GM08714 (cell line): ENCODE measurements at regions not wholly inside any gene's neighbourhood (a gene's known extent, or its start where the extent isn't known, plus 50 kb on each side); places are given as distances from the start of the nearest gene placed in this dataset.

ENCODE experiments used
- H3K4me3 ChIP-seq: fragments of 200-500 bp; sonication (Bioruptor generic); 2 replicates; pipeline ENCODE4 v1.5.1; 2014; ENCODE audit warnings: mild to moderate bottlenecking, low read length, inconsistent platforms
- ZNF274 ChIP-seq: IDR thresholded peaks from 2 replicates; pipeline ENCODE4 v1.6.1; 2012; ENCODE audit warnings: mild to moderate bottlenecking, low read depth, low read length

- no peak for TF ChIP-seq ZNF274
- no peak overlapping the region for H3K4me3 ChIP-seq
Measured at GRCh38 chr13:40381935-40382764, 284.3 kb downstream of the FOXO1 start.

GRCh38 chr13:40383132-40383531, 283.3 kb downstream of the FOXO1 start:
- no peak for TF ChIP-seq ZNF274
- H3K4me3 ChIP-seq = no peak overlapping the region

DNA sequence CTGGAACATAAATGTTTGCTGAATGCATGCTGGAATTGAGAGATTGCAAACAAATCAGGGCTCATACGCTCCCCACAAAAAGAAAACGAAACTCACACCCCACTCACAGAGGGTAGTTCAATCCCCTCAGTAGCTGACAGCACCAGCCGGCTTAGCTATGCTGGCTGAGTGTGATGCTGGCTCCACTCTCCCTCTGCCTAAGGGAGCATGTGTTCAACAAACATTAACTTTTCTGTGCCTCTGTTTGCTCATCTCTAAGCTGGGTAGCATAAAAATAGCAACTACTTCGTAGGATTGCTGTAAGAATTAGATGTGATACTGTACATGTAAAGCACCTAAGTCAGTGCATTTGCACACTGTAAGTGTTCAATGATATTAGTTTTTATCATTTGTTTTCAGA, 282.6 kb downstream of the FOXO1 start:
- no peak overlapping the region for H3K4me3 ChIP-seq
- no peak for TF ChIP-seq ZNF274

DNA sequence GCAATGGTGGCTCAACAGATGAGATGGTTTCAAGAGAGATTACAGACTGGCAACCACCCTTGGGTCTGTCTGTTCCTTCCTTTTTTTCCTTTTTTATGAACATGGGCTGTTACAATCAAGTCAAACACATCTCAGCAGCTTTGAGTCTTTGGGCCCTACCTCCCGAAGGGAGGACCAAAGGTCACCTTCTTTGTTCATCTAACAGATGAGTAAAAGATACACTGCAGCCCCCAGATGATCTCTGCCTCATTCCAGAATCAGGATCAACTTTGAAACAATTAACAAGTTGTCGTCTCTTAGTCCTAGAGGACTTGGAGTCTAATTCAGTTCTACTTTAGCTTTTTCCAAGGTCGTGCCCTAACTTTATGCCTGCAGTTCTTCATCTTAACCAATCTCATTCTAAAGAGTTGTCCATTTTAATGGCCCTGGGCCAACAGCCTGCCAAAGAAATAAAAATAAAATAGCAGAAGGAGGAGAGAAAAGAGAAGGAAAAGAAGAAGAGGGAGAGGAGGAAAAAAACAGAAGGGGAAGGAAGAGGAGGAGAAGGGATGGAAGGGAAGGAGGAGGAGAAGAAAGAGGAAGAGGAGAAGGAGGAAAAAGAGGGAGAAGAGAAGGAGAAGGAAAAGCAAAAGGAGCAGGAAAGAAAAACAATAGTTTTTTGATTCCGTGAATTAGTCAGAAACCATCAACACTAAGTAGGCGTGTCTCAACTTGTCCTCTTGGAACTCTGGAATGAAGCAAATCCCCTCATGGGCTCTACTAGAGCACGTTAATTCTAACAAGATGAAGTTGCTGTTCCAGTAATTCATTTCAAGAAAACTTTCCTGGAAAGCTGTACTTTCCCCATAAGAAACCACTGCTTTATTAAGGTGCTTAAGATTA, 281.2 kb downstream of the FOXO1 start:
- H3K4me3 ChIP-seq = no peak overlapping the region
- TF ChIP-seq ZNF274 = no peak

DNA sequence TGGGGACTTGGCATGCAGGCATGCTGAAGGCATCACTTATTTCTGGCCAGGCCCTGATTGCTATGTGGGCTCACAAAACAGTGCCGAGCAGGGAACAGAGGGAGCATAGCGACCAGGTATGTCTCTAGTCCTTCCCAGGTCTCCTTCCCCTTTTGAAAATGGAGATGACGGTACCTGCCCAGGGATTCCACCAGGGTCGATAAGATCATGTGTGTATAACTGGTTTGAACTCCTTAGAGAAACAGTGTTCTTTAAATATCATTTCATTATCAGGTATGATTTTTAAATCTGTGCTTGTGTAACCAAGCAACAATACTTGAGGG, 280.6 kb downstream of the FOXO1 start:
- TF ChIP-seq ZNF274 = no peak
- H3K4me3 ChIP-seq = no peak overlapping the region

DNA sequence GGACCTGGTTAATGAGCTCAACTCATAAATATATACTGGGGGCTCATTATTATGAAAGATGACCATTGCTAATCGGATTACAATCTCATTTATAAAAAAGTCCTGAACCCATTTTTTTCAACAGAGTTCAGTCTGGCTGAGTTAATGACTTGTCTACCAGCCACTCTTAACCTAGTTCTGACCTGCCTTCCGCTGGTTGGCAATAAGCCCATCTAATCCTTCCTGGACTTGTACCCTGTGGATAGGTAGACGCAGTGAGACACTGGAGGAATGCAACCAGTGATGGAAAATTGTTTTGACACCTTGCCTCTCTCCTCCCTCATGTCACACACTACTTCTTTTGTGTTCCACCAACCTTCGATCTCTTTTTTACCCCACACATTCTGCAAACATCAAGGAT, 279.9 kb downstream of the FOXO1 start:
- TF ChIP-seq ZNF274 = no peak
- H3K4me3 ChIP-seq = no peak overlapping the region

DNA sequence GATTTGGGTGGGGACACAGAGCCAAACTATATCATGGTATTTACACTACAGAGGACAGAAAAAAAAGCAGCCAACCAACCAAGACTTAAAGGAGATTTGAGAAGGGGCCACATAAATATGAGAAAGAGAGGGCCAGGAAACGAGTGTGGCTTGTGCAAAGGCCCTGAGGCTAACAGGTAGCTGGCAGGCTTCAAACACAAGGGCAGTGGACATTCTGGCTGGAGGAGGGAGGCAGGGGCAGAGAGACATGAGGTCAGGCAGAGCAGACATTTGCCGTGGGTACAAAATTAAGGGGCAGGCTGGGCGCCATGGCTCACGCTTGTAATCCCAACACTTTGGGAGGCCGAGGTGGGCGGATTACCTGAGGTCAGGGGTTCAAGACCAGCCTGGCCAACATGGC, 278.7 kb downstream of the FOXO1 start:
- H3K4me3 ChIP-seq = no peak overlapping the region
- TF ChIP-seq ZNF274 = no peak

DNA sequence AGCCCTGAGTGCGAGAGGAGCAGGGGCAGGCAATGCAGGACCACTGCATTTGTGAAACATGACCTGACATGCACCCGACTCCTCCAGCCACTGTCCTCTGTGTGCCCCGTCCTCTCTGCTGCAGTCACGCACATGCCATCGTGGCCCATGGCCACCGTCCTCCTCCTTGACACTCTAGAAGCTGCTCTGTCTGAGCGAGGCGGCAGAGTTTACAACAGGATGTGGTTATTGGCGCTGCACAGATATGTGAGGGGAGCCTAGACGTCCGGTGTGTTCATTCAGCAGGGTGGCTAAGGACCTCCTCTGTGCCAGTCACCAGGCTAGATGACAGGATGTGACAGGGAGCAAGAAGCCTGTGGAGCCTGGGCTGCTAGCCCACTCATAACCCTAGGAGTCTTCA, 277.8 kb downstream of the FOXO1 start:
- no peak for TF ChIP-seq ZNF274
- peak overlapping the region; percentile 12; the same call in 1 of the 2 replicates for H3K4me3 ChIP-seq

DNA sequence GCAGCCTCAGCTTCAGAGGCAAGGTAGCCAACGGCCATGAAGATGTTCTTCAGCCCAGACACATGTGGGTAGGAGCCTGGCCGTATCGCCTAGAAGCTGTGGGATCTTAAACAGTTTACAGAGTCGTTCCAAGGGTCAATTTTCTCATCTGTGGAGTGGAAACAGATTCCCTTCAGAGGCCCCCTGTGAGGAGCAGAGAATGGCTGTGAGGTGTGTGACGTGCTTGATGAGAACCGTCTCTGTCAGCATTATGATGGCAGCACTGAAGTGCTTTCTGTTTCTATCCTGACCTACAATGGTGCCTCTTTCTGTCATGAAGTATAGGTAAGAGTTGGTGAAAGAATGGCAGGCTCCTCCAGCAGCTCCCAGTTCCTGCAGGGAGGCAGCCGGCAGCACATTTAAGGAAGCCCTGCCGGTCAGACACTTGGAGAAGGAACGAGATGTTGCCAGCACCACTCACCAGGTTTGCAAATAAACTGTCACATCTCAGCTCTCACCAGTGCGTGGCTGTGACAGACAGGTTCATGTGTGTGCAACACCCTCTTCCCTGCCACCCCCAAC, 277.3 kb downstream of the FOXO1 start:
- TF ChIP-seq ZNF274 = no peak
- H3K4me3 ChIP-seq = peak overlapping the region; percentile 9; the same call in 1 of the 2 replicates

DNA sequence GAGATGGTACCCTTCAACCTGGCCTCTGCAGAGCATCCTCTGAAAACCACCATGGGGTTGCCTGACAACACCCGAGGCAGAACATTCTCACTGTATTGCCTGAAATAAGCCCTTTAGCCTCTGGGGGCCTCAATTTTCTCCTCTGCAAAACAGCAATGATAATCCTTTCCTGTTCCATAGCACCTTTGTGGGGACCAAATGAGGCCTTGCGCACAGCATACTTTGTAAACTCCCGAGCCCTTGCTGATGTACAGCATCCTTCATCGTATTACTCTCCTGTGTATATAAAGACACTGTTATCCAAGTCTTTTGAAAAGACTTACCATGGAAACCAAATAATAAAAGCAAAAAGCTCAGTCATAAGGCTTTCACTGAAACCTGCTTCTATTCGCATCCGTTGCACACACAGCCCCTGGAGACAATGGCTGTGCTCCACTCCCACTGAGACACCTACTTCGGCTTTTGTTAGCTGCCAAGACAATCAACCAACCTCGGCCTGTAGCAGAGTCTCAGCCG, 276.0 kb downstream of the FOXO1 start:
- no peak overlapping the region for H3K4me3 ChIP-seq
- TF ChIP-seq ZNF274 = no peak

DNA sequence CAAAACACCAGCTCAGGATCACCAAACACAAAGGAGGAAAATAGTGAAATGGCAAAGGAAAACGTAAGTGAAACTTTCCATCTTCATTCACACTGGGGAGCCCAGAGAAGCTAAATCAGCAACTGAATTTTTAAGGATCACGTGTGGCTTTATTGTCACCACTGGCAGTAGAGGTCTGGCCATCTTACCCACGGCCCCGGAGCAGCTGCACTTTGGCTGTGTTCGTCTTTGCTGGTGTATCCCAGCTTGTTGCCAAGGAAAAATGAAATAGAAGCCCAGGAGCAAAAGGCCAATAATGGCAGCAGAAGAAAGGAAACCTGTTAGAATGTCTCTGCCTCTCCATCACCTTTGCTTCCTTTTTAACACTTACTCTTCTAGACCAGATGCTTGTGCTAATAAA, 274.7 kb downstream of the FOXO1 start:
- no peak overlapping the region for H3K4me3 ChIP-seq
- TF ChIP-seq ZNF274 = no peak

DNA sequence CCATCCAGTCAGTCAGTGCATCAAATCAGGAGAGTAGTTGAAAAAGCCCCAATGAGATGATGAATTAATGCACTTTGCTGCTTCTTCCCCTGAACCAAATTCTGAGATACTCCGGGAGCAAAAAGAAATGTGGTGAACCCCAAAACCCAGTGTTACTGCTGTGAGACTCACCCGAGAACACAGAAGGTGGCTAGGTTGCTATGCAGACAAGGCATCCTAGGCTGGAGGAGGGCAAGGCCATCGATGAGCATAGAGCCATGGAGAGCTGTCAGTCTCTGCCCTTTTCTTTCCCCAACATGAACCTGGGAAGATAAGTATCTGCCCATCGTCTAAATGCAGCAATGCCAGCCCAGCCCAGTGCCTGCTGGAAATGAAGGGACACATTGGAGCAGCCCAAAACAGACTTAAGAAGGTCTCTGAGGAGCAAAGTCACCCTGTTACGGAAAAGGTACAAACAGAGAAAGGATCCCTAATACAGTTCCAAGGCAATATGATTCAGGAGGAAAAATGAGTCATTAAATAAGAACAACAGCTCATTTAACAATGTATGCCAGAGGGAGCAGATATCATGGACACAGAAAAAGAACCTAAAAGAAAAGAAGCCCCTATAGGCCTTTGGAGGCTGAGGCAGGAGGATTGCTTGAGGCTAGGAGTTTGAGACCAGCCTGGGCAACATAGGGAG, 272.0 kb downstream of the FOXO1 start:
- H3K4me3 ChIP-seq = no peak overlapping the region
- no peak for TF ChIP-seq ZNF274

DNA sequence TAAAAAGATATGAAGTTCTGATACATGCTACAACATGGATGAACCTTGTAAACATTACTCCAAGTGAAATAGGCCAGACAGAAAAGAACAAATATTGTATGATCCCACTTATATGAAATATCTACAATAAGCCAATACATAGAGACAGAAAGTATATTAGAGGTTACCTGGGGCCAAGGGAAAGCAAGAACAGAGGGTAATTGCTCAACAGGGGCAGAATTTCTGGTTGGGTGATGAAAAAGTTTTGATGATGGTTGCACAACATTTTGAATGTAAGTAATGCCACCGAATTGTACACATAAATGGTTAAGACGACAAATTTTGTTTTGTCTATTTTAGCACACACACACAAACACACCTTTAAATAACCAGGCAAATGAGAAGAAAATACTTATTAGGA, 268.4 kb downstream of the FOXO1 start:
- TF ChIP-seq ZNF274 = no peak
- no peak overlapping the region for H3K4me3 ChIP-seq

- H3K4me3 ChIP-seq = no peak overlapping the region
- no peak for TF ChIP-seq ZNF274
Measured at GRCh38 chr13:40399756-40400155, 266.7 kb downstream of the FOXO1 start.
